Stimulated activated CD8-positive, alpha-beta memory T cell treated with anti-CD3 and anti-CD28 coated beads, Interleukin-4, amount 100 ng/mL, for 48 hours (primary cell): ENCODE measurements at regions not wholly inside any gene's neighbourhood (a gene's known extent, or its start where the extent isn't known, plus 50 kb on each side); places are given as distances from the start of the nearest gene placed in this dataset.

Experiments
- DNase-seq: peaks from one replicate; pipeline ENCODE4 v3.0.0-alpha.2; 2020

DNA sequence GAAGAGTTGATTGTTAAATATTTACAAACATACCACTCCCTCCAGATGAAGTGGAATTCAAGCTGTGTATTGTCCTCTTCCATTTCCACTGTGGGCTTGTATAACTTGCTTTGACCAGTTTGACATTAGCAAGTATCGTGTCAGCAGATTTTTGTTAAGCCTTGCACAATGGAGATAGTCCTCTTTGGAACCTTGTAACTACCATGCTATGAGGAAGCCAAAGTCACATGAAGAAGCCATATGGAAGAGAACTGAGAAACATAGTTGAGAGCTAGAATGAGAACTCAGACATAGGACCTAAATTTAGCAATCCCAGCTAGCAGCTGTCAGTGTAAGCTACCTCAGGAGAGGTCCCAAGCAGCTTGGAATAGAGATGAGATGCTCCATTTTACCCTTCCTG lies 889.2 kb downstream of the PDCD6IP start:
- DNase-seq, result no peak

DNA sequence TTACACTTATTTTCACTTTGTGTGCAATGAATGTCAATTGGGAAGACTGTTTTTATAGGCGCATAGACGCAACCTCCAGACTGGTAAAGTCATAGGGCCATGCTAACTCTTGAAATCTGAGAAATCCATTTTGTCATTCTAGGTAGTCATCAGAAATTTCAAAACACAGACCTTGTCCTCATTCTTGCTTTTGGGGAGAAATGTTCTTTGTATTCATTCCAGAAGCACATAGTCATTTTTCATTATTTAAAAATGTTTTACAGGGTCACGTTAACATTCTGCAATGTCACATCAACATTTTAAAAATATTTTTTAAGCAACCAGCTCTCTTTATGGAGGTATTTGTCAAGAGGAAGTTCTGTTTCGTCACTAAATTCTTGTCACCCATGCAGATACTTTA lies 898.4 kb downstream of the PDCD6IP start:
- no peak for DNase-seq

DNA sequence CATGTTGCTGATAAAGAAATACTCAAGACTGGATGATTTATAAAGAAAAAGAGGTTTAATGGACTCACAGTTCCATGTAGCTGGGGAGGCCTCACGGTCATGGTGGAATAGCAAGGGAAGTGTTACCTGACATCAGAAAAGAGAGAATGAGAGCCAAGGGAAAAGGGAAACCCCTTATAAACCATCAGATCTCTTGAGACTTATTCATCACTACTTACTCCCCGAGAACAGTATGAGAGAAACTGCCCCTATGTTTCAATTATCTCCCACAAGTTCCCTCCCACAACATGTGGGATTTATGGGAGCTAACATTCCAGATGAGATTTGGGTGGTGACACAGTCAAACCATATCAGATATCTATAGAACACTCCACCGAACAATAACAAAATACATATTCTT lies 904.6 kb downstream of the PDCD6IP start:
- no peak for DNase-seq

DNA sequence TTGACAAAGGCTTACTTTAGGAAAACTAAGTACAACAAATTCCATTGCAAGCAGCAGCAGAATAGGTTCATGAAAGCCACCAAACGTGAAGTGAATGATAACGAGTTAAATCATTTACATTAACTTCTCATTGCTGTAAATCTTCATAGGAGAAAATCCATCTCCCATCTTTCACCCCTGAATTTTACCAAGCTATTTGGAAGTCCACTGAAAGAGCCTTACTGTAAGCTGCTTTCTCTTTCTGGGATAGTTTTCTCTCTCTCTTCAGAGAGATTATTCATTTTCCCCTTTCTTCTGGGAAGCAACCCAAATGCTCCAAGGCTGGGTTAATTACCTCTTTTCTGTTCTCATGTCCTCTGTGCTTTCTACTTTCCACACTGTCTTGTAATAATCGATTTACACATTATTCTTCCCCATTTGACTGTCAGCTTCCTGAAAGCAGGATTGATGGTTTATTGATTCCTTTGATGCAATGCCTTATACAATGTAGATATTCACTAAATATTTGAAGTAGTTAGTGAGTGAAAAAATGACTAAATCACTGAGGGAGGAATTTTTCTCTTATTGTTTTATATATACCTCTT lies 914.3 kb upstream of the ARPP21 start:
- no peak for DNase-seq

DNA sequence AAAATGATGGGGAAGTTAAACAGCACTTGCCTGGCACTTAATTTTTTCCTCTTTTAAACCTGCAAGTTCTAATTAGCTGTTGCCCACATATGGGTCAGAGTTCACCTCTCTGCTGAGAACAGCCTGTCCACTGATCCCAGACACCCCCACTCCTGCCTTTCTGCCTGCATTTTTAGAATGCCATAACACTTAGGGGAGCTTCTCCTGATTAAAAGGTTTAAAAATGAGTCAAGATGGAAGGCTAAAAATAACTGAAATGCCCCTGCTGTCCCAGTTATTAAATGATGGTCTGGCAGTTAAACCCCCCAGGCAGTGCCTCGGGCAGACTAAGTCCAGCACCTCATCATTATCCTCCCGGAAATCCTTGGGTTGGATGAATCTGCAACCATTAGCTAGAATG lies 913.6 kb upstream of the ARPP21 start:
- DNase-seq, result no peak

DNA sequence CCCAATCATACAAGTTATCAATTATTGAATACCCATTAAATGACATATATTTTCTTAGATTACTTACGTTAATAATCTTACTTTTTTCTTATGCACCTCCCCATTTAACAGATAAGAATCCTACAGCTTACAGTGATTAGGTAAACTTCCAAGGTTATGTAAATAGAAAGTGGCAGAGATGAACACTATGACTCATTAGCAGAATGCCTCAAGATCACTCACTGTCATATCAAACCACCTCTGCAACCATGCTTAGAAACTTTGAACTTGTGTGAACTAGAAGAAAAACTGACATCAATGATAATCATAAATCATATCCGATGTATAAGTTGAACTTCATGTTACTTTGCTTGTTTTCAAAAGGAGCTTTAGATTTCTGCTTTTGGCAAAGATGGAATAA lies 911.6 kb upstream of the ARPP21 start:
- no peak for DNase-seq

DNA sequence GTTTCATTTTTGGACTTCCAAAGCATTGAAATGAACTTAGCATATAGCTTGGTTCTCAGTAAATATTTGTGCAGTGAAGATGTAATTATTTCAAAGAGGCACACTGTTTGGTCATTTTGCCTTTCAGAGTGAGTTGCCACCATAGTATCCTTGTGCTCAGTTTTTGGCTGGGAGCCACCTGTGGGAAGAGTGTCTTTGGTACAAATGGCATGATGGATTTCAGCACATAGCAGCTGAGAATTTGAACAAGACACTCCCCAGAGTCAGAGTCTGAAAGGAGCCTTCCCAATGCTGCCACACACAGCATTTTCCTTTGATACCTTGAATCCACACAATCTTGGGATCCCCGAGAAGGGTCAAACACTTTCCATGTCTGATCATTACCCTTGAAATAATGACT lies 897.2 kb upstream of the ARPP21 start:
- DNase-seq, result no peak

DNA sequence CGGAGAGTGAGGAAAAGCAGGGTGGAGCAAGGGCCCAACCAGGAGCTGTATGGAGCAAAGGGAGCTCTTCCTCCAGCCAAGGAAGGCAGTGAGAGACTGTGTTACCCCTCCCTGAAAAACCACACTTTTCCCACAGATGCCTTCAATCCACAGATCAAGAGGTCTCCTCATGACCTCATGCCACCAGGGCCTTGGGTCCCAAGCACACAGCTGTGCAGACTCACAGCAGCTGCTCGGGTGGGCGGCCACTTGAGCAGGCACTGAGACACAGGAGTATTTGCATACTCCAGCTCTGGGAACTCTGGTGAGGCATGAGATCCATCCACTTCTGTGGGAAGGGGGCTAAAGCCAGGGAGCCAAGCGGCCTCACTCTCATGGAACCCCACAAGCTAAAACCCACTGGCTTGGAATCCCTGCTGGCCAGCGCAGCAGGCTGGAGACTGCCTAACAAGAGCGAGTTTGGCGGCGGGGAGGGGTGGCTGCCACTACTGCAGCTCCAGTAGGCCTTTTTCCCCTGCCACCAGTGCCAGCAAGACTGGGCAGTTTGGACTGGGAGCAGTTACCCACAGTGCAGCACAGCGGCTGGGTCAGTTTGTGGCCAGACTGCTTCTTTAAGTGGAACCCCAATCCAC lies 880.6 kb upstream of the ARPP21 start:
- DNase-seq, result no peak

DNA sequence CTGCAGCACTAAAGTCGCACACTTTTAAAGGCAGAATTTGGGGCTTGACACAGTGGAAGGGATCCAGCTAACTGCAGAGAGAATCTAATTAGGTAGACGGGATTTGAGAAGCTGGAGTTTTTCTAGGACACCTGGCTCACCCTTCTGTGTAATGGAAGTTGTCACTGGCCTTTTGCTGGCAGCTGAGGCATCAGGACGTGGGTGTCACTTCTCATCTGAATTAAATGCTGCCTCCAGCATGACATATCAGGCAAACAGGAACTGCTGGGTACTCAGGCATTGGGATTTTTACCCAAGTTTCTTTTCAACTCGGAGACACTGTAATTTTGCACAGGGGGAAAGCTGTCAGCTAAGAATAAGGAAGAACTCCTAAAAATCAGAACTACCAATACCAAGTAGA lies 861.9 kb upstream of the ARPP21 start:
- DNase-seq, result no peak

DNA sequence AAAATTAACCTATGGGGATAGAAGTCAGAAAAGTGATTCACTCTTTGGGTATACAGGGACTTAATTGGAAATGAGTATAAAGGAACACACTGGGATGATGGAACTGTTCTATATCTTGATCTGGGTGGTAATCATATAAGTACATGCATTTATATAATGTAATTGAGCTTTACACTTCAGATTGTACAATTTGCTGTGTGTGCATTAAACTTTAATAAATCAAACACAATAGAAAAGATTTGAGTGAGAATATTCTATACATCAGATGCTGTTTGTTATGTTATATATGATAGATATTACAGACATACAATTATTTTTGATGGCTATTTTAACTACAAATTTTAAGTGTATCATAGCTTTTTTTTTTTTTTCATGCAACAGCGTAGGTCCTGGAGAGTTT lies 860.2 kb upstream of the ARPP21 start:
- no peak for DNase-seq

DNA sequence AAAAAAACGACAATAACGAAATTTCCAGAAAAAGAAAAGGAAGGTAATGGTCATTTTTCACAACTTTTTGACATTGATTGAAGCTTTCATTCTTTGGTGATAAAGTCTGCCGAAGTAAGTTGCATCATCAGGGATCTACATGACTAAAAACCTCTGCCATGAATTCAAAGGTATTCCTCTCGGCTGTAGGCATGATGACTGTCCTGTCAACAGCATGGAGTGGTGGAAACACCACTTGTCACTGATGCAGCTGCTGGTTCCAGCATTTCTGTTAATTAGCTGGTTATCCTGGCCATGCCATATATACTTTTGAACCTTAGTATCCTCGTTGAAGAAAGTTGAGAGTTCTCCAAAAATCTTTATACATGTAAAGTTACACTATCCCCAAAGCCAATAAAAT lies 859.0 kb upstream of the ARPP21 start:
- DNase-seq, result no peak

DNA sequence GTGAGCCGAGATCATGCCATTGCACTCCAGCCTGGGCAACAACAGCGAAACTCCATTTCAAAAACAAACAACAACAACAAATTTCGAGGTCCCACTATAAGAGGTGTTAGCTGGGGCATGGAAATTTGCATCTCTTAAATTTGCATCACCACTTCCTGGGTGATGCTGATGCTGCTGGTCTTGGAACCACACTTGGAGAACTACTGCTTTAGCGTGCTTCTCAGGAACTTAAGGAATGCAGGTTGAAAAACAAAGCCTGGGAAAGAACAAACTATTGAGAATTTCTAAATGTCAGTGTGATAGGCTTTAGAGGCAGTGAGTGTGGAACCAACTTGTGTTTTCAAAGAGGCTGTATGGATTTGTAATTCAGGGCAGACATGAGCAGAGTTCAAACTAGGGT lies 858.4 kb upstream of the ARPP21 start:
- DNase-seq, result no peak

DNA sequence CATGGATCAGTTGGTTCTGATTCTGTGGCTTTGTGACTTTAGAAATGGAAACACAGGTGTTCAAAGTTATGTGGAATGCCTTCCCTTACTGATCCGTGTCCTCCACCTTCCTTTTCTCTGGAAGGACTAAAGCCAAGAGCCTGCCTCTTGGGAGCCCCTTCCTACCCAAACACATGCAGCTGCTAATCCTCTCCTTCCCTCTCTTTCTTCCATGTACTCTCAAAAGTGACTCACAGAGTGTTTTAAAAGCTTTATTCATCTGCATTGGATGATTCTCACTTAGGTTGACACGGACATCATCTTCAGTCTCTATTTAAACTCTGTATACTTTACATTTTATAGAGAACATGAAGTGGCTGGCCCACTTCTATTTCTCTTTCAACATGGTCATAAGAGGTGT lies 856.5 kb upstream of the ARPP21 start:
- no peak for DNase-seq

DNA sequence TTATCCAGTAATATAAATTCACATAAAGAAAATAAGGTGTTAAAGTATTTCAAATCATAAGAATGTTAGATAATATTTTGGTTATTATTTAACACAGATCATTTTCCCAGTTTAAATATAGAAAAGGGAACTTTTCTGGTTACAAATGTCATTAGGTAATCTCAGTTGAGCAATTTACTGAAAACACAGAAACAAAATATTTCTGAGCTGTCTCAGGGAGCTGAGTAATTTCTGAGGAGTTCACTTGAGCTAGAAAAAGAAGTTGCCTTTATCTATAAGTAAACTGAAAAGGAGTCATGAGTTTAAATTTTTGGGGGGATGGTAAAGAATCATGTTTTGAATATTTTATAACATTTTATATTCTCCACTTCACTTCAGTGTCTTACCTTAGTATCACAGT lies 855.4 kb upstream of the ARPP21 start:
- DNase-seq, result no peak

DNA sequence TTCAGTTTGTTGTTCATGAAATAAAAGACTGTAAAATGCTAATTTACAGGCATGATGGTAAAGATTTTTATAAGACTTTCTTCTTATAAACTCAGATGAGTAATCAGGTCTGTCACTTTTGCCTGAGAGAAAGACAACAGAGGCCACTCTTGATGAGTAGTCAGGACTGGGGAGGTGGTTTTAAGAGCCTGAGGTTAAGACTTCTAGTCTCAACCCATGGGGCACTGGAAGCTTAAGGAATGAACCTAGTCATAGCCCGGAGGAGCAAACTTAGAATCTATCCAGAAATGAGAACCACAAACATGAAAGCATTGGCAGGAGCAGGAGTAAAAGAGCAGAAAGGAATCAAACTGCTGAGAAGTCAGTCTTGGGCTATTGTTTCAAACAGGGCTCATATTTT lies 846.3 kb upstream of the ARPP21 start:
- DNase-seq, result no peak

DNA sequence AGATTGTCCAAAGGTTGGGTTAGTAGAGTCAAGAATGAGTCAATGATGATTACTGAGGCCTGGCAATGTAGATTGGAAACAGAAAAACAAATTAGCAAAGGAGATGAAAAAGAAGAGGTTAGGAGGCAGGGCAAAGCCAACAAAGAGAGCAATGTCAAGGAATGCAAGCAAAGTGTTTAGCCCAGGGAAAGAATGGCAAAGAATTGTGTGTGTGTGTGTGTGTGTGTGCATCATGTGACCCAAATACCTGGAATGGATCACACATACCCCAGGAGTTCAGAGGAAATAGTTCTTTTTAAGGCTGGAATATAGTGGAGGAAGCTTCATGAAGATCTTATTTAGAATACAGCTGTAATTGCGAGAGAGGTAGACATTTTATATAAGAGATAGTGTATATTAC lies 831.7 kb upstream of the ARPP21 start:
- no peak for DNase-seq

DNA sequence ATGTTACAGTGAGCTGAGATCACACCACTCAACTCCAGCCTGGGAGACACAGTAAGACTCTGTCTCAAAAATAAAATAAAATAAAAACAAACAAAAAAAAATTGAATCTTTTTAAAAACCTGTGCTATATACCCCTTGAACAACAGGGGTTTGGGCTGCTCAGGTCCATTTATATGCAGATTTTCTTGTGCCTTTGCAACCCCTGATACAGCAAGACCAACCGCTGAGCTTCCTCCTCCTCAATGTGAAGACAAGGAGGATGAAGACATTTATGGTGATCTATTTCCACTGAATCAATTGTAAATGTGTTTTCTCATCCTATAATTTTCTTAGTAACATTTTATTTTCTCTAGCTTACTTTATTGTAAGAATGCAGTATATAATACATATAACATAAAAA lies 831.0 kb upstream of the ARPP21 start:
- no peak for DNase-seq

DNA sequence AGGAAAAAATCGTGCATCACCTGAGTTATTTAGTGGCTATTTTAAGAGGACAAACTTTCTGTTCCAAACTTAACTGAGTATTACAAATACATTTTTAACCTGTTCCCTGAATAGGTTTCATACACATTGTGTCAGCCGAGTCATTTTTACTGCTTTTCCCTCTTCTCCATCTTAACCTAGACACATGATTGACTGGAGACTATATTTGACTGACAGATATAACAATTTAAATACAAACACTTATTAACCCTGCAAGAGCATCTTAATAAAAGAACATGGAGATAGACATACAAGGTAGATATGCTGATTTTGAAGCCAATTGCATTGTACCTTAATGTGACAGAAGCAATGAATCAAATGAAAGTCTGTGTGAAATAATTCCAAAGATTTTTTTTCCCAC lies 810.5 kb upstream of the ARPP21 start:
- no peak for DNase-seq

DNA sequence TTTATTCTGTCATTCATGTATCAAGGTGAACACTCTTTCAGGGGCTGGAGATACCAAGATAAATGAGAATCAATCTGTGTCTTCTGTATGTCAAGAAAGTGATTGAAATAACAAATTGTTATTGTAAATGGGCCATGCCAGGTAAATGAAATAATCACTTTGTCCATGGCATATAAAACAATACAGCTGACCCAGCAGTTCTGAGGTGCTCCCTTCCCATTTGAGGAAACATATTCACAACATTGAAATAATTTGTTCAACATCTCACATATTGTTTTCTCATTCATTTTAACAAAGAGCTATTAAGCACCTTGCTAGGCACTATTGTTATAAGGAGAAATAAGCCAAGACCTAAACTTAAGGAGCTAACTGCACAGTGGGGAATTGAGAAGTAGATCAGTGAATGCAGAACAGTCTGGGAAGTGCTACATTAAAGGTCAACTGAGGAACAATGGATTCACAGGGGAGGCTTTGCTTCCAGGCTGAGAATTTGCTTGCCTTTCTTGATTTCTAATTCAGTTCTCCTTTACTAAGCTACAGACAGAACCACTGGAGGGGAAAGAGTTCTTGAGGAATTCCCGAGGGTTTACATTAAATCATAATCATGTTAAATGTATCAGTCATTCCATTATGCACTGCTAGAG lies 806.3 kb upstream of the ARPP21 start:
- DNase-seq, result no peak

DNA sequence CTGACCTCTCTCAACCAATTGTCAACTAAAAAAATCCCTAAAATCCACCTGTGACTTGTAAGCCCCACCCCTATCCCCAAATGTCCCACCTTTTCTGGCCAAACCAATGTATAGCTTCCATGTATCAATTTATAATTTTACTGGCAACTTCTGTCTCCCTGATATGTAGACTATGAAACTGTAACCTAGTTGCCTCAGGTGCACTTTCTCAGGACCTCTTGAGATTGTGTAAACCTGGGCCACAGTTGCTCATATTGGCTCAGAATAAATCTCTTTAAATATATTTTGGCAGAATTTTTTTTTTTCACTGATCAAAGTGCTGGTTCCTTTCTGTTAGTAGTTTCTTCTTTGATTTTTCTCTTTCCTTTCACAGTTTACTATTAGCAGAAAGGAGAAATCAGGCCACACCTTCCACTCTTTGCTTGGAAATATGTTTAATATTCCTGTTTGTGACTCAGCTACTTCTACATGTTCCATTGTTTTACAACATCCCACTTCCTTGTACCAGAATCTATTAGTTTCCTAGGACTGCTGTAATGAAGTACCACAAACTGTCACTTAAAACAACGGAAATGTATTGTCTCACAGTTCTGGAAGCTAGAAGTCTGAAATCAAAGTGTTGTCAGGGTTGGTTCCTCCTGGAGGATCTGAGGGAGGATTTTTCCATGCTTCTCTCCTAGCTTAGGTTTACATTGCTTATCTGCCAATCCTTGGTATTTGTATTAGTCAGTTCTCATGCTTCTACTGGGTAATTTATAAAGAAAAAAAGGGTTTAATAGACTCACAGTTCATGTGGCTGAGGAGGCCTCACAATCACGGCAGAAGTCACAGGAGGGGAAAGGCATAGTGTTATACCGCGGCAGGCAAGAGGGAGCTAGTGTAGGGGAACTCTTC lies 801.2 kb upstream of the ARPP21 start:
- no peak for DNase-seq

DNA sequence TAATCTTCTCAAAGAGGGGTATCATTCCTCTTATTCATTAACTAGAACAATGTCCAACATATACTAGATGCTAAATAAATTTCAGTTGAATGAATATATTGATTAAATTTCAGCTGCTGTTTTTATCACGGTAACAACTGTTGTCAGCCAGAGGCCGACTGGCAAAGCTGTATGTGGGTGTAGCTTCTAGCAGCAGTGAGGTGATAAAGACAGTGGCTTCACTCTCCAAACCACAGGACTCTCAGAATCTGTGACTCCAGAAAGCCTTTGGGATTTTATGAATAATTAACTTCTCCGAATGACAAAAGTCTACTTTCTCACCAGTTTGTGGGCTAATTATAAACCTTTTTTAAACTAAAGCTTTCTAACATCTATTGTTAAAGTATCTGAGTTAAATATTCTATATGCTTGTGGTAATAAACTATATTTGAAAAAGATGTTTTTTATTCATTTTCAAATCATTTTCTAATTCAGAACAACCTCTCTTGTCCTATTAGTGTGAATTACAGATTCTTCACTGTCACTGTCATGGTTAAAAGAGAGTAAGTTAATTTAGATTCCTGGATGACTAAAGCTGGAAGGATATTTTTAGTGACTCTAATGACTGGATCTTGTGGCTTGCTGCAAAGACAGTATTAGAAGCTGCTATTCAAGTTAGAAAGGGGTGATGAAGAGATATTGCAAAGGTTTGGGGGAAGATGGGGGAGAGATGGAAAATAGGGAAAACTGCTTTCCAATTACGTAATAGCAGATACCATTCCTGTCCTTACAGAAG lies 796.4 kb upstream of the ARPP21 start:
- no peak for DNase-seq

DNA sequence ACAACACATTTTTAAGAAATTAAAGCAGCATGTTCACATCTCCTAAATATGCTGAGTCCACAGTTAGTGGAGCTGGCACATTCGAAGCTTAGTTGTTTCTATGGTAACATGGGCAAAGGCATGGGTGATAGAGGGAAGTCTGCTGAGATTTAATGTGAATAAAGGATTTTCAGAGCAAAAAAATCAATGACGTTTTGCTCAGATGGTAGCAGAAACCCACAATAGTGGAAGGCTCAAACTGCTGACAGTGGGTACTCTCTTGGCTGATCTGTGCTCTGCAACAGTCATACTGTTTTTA lies 795.1 kb upstream of the ARPP21 start:
- DNase-seq, result no peak

DNA sequence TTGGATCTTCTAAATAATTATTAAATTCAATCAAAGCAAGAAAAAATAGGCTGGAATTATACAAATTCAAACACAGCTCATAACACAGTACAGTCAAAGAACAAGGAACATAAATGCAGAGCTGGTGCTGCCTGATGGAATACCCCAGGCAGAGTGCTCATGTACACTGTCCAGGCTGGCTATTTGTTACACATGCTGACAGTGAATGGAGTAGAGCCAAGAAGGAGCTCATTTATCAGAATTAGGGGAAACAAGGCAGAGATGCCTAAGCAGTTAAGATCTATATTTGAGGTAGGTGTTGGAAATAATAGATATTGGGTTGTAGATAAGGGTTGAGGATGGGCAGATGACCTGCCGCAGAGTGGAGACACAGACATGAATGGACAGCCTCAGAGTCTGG lies 788.2 kb upstream of the ARPP21 start:
- no peak for DNase-seq
